HG03108 (cell line): ENCODE measurements at regions not wholly inside any gene's neighbourhood (a gene's known extent, or its start where the extent isn't known, plus 50 kb on each side); places are given as distances from the start of the nearest gene placed in this dataset.

Experiments used
- ATAC-seq: cut with Tn5 transposase; IDR thresholded peaks from one replicate; pipeline ENCODE4 v1.9.1; 2021; ENCODE audit warnings: moderate library complexity; ENCODE audit not compliant: unreplicated experiment

DNA sequence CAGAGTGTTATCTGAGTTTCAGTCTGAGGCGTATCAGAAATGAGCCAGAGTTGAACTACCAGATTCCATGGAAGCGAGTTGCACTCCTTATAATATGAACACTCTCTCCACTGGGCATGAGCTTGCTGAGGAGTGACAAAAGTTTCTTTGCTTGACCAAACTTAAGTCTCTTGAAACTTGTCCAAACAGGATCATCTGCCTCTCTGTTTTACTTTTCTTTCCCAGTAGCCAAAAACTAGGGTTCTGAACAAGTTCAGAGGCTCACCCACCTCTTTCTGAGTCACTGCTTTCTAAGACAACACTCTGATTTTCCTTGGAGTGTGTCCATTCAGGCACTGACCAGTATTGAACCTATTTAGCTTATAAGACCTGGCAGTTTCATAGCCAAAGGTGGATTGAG lies 233.2 kb upstream of the TCF4 start:
- ATAC-seq, result no peak

DNA sequence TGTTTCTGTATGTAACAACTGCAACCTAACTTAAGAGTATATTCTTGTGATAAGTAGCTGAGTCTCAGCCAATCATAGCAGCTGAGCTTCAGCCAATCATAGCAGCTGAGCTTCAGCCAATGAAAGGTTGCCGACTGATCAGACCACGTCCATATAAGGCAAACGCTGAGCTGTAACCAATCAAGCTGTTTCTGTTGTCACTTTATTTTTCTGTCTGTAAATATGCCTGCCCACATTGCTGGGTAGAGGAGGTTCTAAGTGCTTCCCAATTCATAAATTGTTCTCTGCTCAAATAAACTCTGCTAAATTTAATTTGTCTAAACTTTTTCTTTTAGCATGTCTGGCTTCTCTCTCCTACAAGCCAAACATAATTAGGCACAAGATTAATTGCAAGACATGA lies 231.5 kb upstream of the TCF4 start:
- no peak for ATAC-seq

- no peak for ATAC-seq
Observed at GRCh38 chr18:55818284-55818683, 230.3 kb upstream of the TCF4 start.

DNA sequence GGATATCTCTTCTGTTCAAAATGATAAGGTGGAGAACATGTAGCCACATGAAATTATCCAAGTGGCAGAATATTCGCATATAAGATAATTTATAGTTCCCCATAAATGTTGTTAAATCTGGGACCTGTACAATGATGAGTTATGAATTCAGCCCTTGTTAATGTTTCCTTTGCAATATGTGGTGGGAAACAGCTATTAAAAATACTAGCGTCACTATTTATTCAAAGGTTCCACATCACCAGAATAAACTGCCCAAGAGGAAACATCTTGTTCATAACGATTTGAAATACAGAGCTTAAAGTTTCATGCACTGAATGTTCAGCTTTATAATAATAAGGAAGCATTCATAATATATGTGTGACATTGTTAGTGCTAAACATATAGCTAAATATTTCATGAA lies 223.9 kb upstream of the TCF4 start:
- ATAC-seq, result no peak

GRCh38 chr18:55805666-55806065 lies 217.7 kb upstream of the TCF4 start:
- no peak for ATAC-seq

DNA sequence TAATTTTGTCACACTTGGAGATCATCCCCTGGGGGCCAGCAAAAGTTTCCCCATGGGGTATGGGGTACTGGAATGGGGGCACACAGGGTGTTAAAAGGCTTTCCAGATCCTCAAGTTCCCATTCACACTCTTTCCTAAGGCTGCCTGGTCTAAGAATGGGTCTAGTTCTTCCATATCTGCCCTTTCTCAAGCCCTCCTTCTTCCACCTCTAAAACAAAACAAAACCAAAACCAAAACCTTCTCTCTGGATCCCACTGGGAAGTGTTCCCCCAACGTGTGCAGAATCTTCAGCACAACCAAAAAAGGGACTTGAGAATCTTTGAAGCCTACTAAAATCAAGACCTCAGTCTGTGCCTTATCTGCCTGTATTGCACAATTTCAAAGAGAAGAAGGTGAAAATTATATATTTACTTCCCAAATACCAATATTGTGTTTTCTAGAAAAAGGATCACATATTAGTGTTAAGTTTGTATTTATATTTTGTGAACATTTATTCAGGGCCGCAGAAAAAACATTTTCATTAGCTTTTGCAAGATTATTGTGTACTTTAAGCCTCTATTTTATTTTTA lies 207.2 kb upstream of the TCF4 start:
- ATAC-seq, result no peak

GRCh38 chr18:55794288-55795052 lies 206.5 kb upstream of the TCF4 start:
- ATAC-seq, result no peak

DNA sequence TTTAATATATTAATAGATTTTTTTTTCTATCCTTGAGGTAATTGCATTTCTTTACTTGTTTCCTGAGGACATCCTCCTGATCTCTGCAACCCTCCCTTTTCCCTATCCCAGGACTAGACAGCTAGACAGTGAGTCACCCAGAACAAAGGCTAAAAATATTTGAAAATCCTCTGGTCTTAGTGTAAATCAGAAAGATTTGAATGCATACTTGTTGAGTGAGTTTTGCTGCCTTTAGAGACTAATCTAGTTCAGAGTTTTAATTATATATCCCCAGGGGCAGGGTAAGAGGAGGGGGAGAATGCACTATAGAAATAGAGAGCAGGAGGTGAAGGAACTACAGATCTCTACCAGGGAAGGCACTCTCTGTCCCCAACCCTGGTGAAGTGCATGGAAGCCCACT lies 202.3 kb upstream of the TCF4 start:
- no peak for ATAC-seq

DNA sequence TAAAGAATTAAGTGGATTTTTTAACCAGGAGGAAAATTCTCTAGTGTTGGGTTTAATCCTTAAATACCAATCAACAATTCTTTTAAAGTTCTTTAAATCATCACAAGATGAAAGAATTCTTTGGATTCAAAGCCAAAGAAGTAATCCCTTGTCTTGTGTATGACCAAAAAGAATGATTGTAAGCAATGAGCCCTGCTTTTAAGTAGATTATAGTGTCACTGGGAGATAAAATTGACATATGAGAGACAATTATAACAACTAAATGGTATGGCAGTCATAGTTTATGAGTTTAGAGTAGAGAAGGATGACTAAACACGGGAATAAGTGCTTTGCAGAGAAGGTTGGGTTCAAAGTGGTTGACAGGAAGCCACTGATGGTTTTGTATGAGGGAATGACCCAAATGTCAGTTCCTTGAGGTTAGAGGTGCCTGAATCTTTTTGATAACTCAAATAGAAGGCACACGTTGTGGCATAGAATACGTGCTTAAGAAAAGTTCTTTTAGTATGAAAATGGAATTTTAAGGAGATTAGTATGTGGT lies 199.6 kb upstream of the TCF4 start:
- no peak for ATAC-seq

- no peak for ATAC-seq
Observed at GRCh38 chr18:55786651-55787272, 198.8 kb upstream of the TCF4 start.

DNA sequence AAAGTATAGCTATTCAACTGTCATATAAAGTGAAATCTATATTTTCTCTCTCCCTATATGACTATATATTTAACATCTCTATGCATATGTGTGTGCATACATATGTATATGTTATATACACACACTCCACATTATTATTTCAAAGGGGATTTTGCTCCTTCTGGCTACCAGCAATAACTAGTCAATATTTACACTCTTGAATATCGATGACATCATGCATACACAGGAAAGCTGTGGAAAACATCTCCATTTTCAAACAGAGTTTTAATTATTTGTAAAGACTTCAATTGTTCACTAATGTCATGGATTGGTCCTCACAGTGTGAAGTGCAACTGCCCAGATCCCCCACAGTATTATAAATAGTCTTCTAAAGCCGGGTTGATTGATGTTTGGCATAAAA lies 195.9 kb upstream of the TCF4 start:
- ATAC-seq, result no peak

GRCh38 chr18:55781481-55781957 lies 193.5 kb upstream of the TCF4 start:
- ATAC-seq, result no peak

- no peak for ATAC-seq
Observed at GRCh38 chr18:55780586-55781071, 192.6 kb upstream of the TCF4 start.

DNA sequence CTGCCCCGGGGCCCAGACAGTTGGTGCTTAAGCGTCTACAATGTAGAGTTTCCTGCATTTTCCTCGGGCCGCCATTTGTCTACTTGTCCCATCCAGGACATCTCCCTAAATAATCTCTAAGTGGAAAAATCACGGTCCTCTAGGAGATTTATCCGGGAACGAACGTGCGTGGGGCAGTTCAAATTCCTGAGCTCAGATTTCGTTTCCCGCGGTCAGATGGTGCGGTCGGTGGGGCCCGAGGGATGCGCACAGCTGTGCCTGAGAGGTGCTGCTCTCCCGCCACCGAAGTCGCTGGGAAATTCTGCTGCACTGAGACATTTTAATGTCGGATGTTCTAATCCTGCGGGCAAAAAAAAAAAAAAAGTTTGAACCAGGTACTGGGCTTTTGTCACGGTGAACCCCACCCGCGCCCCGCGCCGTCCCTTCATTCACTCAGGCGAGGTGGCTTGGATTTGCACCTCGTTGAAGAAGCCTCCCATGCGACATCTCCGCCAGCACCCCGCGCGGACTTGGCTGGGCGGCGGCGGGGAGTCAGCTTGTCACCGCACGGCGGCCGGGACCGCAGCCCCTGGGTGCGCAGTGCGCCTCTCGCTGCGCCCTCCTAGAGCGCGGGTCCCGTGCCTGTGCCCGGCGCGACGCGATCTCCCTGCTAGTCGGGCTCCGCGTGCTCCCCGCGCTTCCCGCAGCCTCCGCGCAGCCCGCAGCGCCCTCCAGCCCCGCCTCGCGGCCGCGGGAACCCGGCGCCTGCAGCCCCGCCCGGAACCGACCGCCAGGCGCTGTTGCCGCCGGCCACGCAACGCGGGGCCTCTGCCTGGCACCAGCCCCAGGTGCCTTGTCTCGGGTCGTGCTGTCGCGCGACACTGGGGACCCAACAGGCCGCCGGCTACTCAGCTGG lies 191.9 kb upstream of the TCF4 start:
- no peak for ATAC-seq

DNA sequence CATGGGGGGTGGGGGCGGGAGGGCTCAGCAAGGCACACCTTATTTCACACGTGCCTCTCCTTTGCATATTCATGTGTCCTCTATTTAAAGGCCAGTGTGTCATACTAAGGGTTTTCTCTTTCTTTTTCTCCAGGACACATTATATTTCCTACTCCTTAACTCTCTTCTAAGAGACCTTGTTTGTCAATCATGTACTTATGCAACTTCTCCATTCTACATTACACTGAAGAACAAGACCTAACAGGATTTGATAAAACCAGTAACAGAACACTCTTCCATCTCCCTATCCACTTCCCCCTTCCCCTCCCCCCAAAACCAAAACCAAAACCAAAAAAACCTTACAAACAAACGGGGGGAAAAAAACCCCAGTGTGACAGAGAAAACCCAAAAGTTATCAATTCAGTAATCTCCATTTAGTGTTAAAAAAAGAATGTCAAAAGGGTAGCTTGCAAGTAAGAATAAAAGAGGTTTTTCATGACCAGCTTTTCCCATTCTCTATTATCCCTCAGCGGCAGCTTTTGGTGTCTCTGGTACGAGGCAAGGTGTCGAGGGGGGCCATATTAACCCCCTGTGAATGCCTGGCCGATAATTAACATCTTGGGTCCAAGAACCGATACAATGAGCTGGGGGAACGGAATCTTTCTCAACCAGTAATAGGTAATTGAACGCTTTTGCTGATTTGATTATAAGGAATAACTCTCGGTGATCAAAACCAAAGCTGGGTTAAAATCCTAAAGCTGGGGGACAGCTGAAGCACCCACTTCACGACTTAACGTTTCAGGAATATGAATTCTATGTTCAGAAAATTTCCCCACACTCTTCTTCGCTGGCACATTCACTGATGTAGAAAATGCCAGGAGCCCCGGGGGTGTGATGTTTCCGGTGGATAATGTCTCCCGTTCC lies 191.0 kb upstream of the TCF4 start:
- no peak for ATAC-seq

DNA sequence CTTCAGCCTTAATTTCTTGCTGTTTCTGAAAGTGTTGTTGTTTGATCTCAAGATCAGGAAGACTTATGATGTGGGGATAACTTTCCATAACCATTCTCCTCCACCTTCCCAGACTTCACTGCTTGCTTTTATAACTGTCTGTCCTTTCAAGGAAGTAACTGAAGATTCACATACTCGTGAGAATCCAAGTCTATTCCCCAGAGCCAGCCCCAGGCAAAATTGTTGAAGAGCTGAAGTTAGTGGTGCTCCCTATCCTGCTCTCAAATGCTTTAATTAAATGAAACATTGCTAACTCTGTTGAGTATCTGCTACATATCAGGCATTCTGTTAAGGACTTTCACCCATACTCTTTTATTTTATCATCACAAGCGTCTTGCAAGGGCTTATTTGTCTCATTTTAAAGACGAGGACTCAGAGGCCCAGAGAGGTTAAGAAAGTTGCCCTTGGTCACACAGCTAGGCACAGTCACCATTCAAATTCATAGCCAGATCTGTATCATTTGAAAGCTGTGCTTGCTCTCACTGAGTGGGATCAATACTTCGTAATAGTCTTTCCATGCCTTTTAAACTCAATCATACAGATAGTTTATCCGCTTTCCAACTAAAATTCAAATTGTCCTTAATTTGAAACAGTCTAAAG lies 189.8 kb upstream of the TCF4 start:
- no peak for ATAC-seq

DNA sequence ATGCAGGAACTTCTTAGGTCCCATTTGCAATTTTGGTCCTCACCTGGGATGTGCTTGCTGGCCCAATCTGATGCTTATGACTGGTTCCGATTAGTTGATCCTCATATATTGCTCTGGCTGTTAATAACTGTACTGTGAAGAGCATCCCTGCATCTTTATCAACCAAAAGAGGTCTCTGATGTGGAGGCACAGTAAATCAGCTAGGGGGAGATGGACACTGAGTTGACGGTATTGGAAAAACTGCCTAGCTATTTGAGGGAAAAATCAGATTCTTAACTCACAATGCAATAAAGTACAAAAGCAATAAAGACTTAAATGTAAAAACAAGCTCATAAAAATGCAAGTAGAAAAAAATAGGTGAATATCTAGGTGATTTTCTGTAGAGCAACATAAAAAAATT lies 188.0 kb upstream of the TCF4 start:
- ATAC-seq, result no peak

- ATAC-seq, result no peak
Observed at GRCh38 chr18:55774505-55774904, 186.5 kb upstream of the TCF4 start.

GRCh38 chr18:55768255-55768654 lies 180.3 kb upstream of the TCF4 start:
- ATAC-seq, result no peak
